GM21381 (cell line): ENCODE measurements at regions not wholly inside any gene's neighbourhood (a gene's known extent, or its start where the extent isn't known, plus 50 kb on each side); places are given as distances from the start of the nearest gene placed in this dataset.

Experiments
- ATAC-seq: cut with Tn5 transposase; IDR thresholded peaks from one replicate; pipeline ENCODE4 v1.9.1; 2021; ENCODE audit warnings: mild to moderate bottlenecking, moderate library complexity; ENCODE audit not compliant: unreplicated experiment

DNA sequence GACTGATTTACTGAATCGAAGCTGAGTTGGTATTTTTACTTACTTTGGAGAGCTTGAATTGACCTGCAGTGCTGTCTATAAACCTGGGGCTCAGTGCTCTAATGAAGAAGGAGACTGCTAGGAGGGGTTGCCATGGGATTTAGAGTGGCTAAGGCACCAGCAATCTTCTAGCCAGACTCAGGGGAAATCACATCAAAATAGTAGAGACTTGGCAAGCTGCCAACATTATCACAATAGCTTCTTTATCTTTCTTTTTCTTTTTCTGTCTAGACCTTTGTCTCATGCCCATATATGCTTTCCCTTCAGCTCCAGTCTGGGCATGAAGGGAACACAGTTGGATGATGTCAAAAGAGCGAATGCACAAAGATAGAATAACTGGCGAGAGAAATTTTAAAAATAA is 301.1 kb upstream of the DPYD start:
- ATAC-seq, result no peak

DNA sequence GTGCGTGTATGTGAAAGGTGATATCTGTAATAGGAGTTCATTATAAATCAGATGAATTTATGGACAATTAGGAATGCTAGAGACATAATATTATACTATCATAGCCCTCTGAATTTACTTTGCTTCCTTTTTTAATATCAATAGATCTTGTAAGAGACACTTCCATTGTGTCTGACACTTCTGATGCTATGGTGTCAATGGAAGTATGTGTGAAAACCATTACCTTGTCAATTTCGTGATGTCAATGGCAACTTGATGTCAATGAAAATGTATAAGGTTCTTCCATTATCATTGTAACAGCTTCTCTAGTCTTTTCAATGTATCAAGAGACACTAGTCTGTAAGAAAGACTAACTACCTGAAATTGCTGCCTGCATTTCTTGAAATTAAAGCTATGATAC is 296.8 kb upstream of the DPYD start:
- no peak for ATAC-seq

DNA sequence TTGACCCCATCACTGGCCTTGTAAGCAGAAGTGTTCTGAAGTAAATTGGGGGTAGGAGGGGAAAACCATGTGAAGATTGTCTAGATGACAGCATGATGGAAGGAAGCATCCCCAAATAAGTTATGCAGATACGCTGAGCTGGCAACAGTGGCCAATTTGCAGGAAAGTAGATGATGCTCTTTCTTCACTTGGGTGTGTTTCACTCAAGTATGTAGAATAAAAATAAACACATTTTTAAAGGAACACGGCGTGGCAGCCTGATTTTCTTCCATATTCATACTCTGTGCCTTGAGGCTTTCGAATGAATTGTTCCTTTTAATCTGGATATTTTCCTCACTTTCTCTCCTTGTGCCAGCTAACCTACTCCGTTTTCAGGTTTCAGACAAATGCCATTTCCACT is 295.5 kb upstream of the DPYD start:
- ATAC-seq, result no peak

DNA sequence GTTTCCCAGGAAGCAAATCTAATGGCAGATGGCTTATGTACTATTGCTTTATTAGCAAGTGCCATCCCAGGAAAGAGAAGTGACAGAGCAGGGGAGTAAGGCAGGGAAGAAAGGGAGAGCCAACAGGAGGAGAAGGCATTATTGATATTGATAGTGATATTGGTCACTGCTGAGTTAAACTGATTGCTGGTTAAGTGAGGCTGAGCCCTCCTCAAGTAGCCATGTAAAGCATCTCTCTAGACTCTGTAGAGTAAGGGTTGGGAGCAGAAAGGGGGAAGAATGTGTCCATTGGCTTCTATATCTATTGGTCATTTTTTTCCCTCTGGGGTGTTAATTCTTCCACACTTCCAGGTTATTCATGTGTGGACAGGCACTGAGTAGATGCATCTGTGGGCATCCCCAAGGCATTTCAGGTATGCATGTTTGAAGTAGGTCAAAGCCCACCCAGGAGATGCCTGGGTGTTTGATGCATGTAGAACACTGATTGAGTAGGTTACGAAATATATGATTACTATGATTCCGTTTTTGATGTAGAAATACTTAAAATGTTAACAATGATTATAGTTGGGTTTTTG is 290.5 kb upstream of the DPYD start:
- no peak for ATAC-seq

DNA sequence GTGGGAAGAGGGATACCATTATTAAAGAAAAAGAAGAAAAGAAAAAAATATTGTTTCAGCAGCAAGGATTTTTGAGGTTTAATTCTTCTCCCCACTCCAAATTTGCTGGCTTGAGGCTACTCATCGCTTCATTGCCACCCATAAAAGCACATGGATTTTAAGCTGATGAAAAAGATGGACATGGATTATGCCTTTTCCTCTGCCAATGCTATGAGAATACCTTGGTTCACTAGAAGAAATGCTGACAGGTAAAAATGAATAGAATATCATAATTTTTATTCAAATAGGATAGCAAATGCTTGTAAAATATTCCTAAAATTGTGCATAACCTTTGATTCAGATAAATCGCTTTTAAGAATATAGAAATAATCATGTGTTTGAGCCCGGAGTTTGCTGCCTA is 289.7 kb upstream of the DPYD start:
- ATAC-seq, result no peak

DNA sequence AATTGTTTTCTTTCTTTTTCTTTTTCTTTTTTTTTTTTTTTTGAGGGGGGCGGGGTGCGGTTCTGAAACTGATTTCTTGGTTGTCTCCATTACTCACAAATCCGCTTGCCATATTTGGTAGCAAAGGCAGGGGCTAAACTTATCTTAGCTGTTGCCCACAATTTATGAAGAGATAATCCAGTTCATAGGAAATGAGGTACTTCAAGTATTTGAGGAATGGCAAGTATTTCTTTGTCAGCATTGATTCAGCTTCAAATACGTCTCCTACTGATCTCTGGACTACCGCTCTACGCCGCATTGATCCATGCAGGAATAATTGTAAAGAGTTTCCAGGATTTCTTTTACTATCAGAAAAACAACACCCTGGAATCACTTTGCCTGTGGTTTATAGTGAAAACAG is 289.2 kb upstream of the DPYD start:
- ATAC-seq, result no peak

DNA sequence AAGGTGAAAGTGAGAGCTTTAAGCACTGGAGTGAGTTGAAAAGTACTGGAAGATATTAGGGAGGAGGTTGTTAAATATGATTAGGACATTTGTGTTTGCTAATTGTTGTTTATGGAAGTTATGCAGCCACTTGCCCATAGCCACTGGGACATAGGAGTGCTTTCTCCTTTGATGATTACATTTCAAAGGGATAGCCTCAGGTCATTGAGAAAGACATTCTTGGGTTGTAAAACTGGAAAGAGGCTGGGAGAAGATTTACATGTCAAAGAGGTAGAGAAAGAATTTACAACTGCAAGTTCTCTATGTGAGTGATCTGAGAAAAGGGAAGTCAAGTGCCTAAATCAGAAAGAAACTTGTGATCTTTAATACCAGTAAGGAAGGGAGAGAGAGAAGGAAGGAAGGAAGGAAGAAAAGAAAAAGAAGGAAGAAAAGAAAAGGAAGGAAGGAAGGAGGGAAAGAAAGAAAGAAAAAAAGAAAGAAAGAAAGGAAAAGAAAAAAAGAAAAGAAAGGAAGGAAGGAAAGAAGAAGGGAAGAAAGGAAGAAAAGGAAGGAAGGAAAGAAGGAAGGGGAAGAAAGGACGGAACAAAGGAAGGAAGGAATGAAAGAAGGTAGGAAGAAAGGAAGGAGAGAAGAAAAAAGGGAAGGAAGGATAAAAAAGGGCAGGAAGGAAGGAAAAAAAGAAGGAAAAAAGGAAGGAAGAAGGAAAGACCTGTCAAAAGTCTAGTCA is 284.6 kb upstream of the DPYD start:
- ATAC-seq, result no peak

DNA sequence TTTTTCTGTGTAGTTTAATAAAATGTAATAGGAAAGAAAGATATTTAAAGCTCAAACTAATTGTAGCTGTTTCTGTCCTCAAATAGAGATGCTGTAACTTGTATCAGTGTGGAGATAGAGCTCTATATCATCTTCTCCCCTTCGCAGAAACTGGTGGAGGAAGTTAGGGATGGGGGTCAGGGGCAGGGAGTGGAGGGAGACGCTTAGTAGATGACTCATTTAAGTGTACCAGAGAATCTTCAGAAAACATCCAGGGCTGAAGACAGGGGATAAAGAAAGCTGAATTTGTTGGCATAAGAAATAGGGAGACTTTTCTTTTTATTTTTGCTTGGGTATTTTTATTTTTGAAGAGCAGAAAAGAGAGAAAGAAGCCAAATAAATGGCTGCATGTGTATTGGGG is 282.6 kb upstream of the DPYD start:
- no peak for ATAC-seq

DNA sequence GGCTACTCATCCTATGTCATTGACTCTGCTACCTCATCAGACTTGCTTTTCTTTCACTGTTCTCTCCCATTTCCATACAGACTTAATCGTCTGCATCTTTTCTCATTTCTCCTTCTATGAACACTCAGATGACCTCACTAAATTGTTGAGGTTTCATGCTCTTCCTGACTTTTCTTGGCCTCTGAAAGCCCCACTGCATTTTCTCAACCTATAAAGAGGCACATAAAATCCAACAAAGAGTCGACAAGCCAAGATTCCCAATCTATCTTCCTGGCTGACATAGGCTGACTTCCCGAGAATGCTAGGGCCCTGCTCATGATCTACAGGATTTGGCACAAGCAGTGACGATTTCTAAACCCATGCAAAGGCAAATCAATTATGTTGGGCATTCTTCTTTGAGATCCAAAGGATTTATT is 280.8 kb upstream of the DPYD start:
- no peak for ATAC-seq

DNA sequence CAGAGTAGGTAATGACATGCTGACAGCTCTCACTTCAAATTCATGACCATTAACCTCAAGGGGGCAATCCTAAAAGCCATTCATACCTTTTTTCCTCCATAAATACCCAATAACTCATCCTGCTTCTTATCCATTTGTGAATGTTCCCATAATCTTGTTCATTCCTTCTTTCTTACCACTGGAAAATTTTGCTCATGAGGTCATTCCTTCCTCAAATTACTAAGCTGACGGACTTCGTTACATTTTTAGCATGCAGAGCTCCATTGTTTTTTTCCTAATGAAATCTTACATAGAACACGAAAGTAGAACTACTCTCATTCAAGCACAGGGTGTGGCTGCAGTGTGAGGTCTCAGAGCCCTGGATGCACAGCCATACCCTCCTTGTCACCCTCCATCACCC is 276.5 kb upstream of the DPYD start:
- ATAC-seq, result no peak

DNA sequence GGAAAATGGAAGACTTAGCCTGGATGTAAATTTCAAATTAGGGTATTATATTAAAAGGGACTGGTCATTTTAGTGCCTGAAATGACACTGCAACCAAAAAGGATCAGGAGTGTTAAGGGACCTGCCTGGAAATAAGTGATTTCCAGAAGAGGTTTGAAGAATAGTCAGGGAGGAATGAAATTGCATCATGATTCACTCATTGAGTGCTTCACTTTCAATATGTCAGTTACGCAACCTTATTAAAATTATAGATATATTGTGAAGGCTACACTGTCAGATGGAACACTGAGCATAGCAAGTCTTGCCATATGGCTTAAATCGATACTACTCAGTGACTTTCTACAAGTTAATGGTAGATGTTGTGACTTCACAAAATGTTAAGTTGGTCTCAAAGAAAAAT is 275.2 kb upstream of the DPYD start:
- ATAC-seq, result no peak

DNA sequence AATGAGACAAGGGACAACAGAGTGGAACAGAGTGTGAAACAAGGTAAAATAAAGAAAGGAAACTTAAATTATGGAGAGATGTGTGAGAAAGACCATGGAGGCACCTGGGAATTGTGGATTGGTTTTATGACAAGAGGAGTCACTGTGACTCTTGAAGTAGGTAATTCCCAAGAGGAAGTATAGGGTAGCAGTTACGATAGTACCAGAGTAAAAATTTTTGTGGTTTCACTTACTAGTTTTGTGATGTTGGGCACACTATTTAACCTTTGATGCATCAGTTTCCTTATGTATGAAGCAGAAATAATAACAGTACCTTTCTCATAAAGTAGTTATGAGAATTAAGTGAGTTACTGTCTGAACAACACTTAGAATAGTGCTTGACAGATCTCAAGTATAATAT is 267.9 kb upstream of the DPYD start:
- ATAC-seq, result no peak

DNA sequence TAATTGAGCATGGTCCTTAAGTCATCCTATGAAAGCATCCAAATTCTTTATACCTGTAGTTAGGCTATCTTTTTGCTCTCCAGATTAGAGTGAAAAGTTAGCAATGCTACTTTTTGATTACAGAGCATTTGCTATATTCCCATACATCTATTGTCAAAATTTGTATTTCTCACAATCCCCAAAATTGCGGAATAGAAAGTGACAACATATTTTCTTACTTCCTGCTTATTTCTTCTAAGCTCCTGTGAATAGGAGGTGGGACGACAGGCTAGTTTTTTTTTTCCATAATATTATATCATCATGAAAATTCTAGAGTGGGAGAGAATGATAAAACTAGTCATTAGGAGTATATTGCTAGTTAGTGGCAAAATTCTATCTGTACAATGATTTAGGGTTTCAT is 264.0 kb upstream of the DPYD start:
- no peak for ATAC-seq

DNA sequence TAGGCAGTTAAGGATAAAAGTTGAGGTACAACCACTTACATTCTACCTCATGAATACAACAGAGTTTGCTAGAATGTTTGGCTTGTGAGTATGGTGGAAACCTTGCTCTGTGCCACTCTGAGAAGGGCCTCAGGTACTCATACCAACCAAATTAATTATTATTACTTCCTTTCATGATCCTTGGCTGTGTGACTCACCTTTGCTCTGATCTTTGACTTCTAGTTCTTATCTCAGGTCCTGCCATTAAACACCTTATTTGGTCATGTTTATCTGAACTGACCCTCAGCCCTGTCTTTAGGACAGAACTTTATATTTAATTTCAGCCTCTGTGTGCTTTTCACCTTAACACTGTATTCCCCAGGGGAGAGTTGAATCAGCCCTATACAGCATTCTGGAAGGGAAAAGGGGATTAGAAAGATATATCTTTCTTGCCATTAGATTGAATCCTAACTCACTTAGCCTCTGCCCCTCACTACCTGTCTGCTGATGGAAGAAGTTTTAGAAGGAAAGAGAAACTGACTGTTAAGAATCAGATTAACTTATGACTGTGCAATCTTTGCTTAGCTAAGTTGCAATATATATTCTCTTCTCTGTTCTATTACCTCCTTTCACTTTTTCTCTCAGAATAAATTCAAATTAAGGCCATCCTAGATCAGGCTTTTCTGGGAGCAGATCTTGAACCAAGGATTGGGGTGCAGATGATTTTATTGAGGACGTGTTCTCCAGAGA is 260.4 kb upstream of the DPYD start:
- ATAC-seq, result no peak

DNA sequence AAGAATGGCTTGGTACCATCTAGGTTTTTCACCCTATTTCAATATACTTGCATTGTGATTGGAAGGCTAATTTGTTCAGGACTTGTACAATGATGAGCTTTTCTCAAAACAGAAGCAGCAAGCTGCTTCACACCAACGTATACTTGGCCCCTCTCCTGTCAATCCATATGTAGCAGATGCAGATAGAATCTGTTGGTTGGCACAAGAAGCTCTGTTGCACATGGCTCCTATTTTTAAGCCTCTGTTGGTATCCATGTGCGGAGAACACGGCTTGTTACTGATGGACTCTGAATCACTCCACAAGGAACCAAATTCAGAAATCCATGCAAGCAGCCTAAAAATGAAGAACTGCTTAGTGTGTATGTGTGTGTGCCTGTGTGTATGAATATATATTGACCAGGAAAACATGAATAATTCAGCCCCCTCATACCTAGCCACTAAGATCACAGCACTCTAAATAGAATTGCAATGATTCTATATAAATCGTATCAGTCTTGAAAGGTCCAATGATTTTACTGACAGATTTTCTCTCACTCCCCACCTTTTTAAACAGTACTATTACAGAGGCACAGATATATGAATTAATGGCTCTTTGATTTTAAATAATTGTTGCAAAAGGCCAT is 258.4 kb upstream of the DPYD start:
- no peak for ATAC-seq

DNA sequence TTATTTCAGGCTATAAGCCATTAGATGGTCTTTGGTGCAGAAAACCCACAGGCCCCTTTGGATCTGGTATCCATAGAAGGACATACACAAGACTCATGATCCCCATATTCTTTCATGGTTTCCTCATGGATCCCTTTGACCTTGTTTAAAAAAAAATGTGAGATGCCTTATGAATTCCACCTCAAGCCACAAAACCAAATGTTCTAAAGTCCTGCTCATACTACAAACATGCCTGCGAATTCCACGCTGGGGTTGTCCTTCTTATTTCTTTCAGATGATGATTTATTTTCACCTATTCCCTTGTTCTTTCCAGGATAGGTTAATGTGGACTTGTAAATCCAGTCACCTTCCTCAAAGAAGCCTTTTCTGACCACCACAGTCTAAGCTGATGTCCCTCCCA is 256.9 kb upstream of the DPYD start:
- ATAC-seq, result no peak

DNA sequence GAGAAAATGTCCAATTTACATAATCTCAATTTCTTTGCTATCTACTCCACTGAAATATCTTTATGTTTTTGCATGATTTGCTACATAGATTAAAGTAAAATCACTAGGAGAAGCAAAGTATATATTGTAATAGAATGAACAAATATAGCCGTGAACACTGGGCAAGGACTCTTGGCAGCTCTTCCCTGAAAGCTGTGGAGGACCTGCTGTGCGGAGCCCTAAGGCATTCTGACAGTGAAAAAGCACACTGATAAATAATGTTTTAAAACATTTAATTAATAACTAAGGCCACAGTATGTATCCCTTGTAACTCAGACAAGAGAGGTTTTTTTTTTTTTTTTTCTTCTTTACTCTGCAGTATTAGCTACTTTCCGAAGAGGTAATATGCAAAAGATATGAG is 256.1 kb upstream of the DPYD start:
- ATAC-seq, result no peak

DNA sequence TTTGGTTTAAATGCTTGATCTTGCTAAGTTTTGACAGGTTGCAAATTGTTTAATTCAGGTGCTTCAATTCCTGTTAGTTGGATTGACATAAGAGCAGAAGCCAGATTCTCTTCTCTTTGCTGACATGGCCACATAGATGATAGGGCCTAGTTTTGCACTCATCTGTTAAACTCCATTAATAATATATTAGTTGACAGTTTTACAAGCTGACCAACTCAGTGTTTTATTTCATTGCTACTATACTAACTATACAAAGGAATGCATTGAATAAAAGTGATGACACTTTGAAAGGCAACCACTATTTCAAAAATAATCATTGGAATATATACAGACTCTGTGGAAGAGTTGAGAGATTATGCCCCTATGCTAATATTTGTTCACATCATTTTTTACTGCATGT is 255.6 kb upstream of the DPYD start:
- no peak for ATAC-seq

DNA sequence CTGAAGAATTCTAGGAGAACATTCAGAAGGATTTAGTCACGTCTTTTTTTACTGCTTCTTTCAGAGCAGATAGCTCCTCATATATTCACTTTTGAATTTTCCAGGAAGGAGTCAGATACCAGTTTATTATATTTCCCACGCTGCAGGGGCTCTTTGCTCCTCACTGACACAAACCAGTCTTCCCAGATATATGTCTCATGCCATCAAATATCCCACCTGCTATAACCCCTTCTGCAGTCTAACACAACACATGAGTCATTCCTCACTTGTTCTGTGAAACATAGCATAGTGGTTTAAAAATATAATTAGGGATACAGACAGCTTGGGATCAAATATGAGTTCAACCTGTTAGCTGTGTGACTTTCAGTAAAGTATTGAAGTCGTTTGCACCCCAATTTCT is 251.7 kb upstream of the DPYD start:
- no peak for ATAC-seq

DNA sequence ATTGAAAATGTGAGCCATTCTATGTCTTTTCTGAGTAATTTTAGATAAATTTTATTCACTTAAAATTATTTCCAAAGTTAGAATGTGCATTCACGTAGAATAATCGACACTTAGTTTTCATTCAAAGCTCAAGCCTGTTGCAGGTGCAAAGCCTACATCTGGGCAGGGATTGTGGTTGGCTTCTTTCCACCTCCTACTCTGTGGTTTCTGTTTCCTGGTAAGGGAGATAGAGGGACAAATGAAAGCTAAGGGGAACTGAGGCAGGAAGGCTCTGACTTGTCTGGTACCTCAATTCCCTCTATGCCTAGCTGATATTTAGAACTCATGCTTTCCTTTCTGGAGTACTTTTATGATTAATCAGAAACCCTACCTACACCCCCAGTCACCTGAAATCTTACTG is 251.2 kb upstream of the DPYD start:
- no peak for ATAC-seq

DNA sequence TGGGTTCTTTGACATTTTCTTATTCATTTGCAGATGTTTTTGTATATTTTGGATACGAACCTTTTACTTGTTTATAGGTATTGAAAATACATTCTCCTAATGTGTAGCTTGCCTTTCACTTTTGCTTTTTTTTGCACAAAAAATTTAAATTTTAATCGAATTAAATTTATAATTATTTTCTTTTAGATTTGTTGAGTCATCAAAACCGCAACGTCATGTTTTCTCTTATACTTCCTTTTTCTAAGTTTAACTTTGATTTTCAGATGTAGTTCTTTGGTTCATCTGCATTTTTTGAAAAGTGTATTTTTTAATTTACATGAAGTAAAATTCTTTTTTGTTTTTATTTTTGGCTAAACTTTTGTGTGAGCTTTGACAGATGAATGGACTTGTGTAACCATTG is 243.7 kb upstream of the DPYD start:
- ATAC-seq, result no peak
